ENCODE measurements at regions not wholly inside any gene's neighbourhood (a gene's known extent, or its start where the extent isn't known, plus 50 kb on each side); places are given as distances from the start of the nearest gene placed in this dataset.

- no peaks in the 10 kb centered on the region for H3K36me3 ChIP-seq (ENCODE audit: control insufficient read depth, insufficient read depth, low read length)
- H3K4me2 ChIP-seq (ENCODE audit: insufficient read depth, low read length), result no peak overlapping the region
- no TSS peak for BruUV-seq (replicated peaks)
- no peak overlapping the region for H3K9ac ChIP-seq (ENCODE audit: insufficient read depth in 1 of 2, low read depth in 2 of 2, low read length in 2 of 2)
- POLR2A ChIA-PET, result no interaction called here
- H3K27me3 ChIP-seq (ENCODE audit: control insufficient read depth in 2 of 2, insufficient read depth in 2 of 2, low read length in 2 of 2), result no peaks in the 10 kb centered on the region
- no peak for ATAC-seq
- FAIRE-seq, result no peak
- no peak overlapping the region for H3K4me3 ChIP-seq
- no peaks in the 10 kb centered on the region for H3K4me1 ChIP-seq (replicated peaks in 1 of 2; ENCODE audit: control insufficient read depth in 2 of 2, insufficient read depth in 2 of 2, low read length in 2 of 2)
- H2AFZ ChIP-seq (ENCODE audit: low read depth, low read length), result no peak overlapping the region
- DNase-seq (ENCODE audit: extremely low read depth in 1 of 4, low spot score in 3 of 4), result no peak
- H3K9me3 ChIP-seq (replicated peaks; ENCODE audit: control insufficient read depth, insufficient read depth, low read depth, low read length), result peaks cover 2% of the 10 kb centered on the region; the same call in 1 of the 2 replicates
- H3K9me1 ChIP-seq (ENCODE audit: control insufficient read depth, insufficient read depth, low read length), result no peaks in the 10 kb centered on the region
- CTCF ChIA-PET (ENCODE audit: low intra/inter-chr PET ratio), result no interaction called here
- intact Hi-C loops (cut with micrococcal nuclease) (no loop called here), in situ Hi-C loops (cut with MboI) (no loop called here)
- H3K79me2 ChIP-seq (ENCODE audit: control insufficient read depth, insufficient read depth, low read length), result no peaks in the 10 kb centered on the region
- no peak overlapping the region for H3K27ac ChIP-seq (ENCODE audit: extremely low read depth, low read depth, low read length)
- H4K20me1 ChIP-seq (replicated peaks; ENCODE audit: control insufficient read depth, insufficient read depth, low read length), result no peaks in the 10 kb centered on the region
- 0% methylated on average over 2 of the region's 2 CpGs for WGBS (ENCODE audit: insufficient coverage, low coverage, missing lambda C conversion rate)
- TF ChIP-seq CREBBP (IDR thresholded peaks at IDR 0.05; ENCODE audit: low read depth, low read length), result no peak
- TF ChIP-seq SMAD2 (IDR thresholded peaks at IDR 0.05; ENCODE audit: low read depth, low read length), result no peak
- no peak for TF ChIP-seq UBTF (IDR thresholded peaks at IDR 0.05; ENCODE audit: borderline replicate concordance in 1 of 2, low read depth in 2 of 2, low read length in 2 of 2)
- no peak for TF ChIP-seq ZEB2 (IDR thresholded peaks at IDR 0.05)
- TF ChIP-seq ZNF512 (tag; IDR thresholded peaks at IDR 0.05), result no peak
- TF ChIP-seq ZFPM2 (CRISPR knock-in tag; IDR thresholded peaks at IDR 0.05), result no peak
- TF ChIP-seq CREB3L1 (IDR thresholded peaks at IDR 0.05; ENCODE audit: borderline replicate concordance, low read depth), result no peak
- TF ChIP-seq KHSRP (IDR thresholded peaks at IDR 0.05), result no peak
- no peak for TF ChIP-seq POLR2B (IDR thresholded peaks at IDR 0.05; ENCODE audit: low read depth, partially characterized antibody)
- no peak for TF ChIP-seq STAT6 (CRISPR knock-in tag; IDR thresholded peaks at IDR 0.05)
These were observed 169.4 kb downstream of the MAD2L1 start for GRCh38 chr4:119897260-119897659.

All from K562 (cell line).